ENCODE measurements at regions not wholly inside any gene's neighbourhood (a gene's known extent, or its start where the extent isn't known, plus 50 kb on each side); places are given as distances from the start of the nearest gene placed in this dataset.

GRCh38 chr6:23650676-23651075 is 475.3 kb upstream of the NRSN1 start:
- TF ChIP-seq ATF3 (IDR thresholded peaks at IDR 0.05) = no peak
- TF ChIP-seq RAD21 (IDR thresholded peaks at IDR 0.05) = no peak
- Histone ChIP-seq H3K4me1 (ENCODE audit: control insufficient read depth in 4 of 4, insufficient read depth in 4 of 4, low read length in 3 of 4) (peaks cover 0 to 6% (median 3%) of the 10 kb centered on the region in 4 donors), H3K4me3 (ENCODE audit: low read depth in 1 of 3, low read length in 3 of 3) (peak overlapping the region in 1 of 3 donors; percentile 15), H3K9ac (ENCODE audit: low read depth in 1 of 2, low read length in 2 of 2) (no peak overlapping the region), H3K27ac (ENCODE audit: low read depth in 1 of 2, low read length in 2 of 2) (no peak overlapping the region), H3K9me3 (ENCODE audit: control insufficient read depth in 4 of 4, low read length in 3 of 4) (no peaks in the 10 kb centered on the region), H3K36me3 (ENCODE audit: control insufficient read depth in 4 of 4, insufficient read depth in 3 of 4, low read depth in 1 of 4, low read length in 3 of 4) (no peaks in the 10 kb centered on the region), H3K27me3 (ENCODE audit: control insufficient read depth in 4 of 4, insufficient read depth in 4 of 4, low read length in 3 of 4) (no peaks in the 10 kb centered on the region)
- WGBS = 70% methylated on average over 5 of the region's 5 CpGs
- no peak for DNase-seq (ENCODE audit: low spot score)

- no peak overlapping the region for H3K9ac ChIP-seq (ENCODE audit: low read depth in 1 of 2, low read length in 2 of 2)
- no peak for DNase-seq (ENCODE audit: low spot score)
- H3K9me3 ChIP-seq (ENCODE audit: control insufficient read depth in 4 of 4, low read length in 3 of 4) = no peaks in the 10 kb centered on the region
- H3K27me3 ChIP-seq (ENCODE audit: control insufficient read depth in 4 of 4, insufficient read depth in 4 of 4, low read length in 3 of 4) = no peaks in the 10 kb centered on the region
- peaks cover 0 to 6% (median 3%) of the 10 kb centered on the region in 4 donors for H3K4me1 ChIP-seq (ENCODE audit: control insufficient read depth in 4 of 4, insufficient read depth in 4 of 4, low read length in 3 of 4)
- TF ChIP-seq HNF4G (IDR thresholded peaks at IDR 0.05) (peak; percentile 93), ZBTB33 (IDR thresholded peaks at IDR 0.05) (peak; percentile 40), HNF4A (conservative IDR thresholded peaks at IDR 0.05) (peak; percentile 96 to 97), FOXA2 (IDR thresholded peaks at IDR 0.05) (peak; percentile 65), YY1 (IDR thresholded peaks at IDR 0.05) (peak; percentile 85), MAX (IDR thresholded peaks at IDR 0.05) (peak; percentile 58), CTCF (IDR thresholded peaks at IDR 0.05; ENCODE audit: low read depth, low read length, missing input control) (no peak), RXRA (IDR thresholded peaks at IDR 0.05) (peak; percentile 68 to 77), EGR1 (IDR thresholded peaks at IDR 0.05; ENCODE audit: low read depth in 2 of 2) (peak; percentile 46 to 47), GABPA (IDR thresholded peaks at IDR 0.05 in 1 of 2, conservative IDR thresholded peaks at IDR 0.05 in 1 of 2) (no peak), ATF3 (IDR thresholded peaks at IDR 0.05) (peak; percentile 75), FOXA1 (IDR thresholded peaks at IDR 0.05) (no peak), SP1 (IDR thresholded peaks at IDR 0.05) (peak; percentile 72), REST (IDR thresholded peaks at IDR 0.05) (no peak), TAF1 (conservative IDR thresholded peaks at IDR 0.05) (no peak), NR2F2 (IDR thresholded peaks at IDR 0.05) (peak; percentile 30), RAD21 (IDR thresholded peaks at IDR 0.05) (peak; percentile 61 to 70), JUND (IDR thresholded peaks at IDR 0.05) (peak; percentile 78 to 87)
- no peak overlapping the region for H3K27ac ChIP-seq (ENCODE audit: low read depth in 1 of 2, low read length in 2 of 2)
- no peaks in the 10 kb centered on the region for H3K36me3 ChIP-seq (ENCODE audit: control insufficient read depth in 4 of 4, insufficient read depth in 3 of 4, low read depth in 1 of 4, low read length in 3 of 4)
- WGBS = 50% methylated on average over 6 of the region's 6 CpGs
- no peak overlapping the region for H3K4me3 ChIP-seq (ENCODE audit: low read depth in 1 of 3, low read length in 3 of 3)
Observed at GRCh38 chr6:23654745-23655144, 471.3 kb upstream of the NRSN1 start.
